ENCODE measurements at regions not wholly inside any gene's neighbourhood (a gene's known extent, or its start where the extent isn't known, plus 50 kb on each side); places are given as distances from the start of the nearest gene placed in this dataset.

DNA sequence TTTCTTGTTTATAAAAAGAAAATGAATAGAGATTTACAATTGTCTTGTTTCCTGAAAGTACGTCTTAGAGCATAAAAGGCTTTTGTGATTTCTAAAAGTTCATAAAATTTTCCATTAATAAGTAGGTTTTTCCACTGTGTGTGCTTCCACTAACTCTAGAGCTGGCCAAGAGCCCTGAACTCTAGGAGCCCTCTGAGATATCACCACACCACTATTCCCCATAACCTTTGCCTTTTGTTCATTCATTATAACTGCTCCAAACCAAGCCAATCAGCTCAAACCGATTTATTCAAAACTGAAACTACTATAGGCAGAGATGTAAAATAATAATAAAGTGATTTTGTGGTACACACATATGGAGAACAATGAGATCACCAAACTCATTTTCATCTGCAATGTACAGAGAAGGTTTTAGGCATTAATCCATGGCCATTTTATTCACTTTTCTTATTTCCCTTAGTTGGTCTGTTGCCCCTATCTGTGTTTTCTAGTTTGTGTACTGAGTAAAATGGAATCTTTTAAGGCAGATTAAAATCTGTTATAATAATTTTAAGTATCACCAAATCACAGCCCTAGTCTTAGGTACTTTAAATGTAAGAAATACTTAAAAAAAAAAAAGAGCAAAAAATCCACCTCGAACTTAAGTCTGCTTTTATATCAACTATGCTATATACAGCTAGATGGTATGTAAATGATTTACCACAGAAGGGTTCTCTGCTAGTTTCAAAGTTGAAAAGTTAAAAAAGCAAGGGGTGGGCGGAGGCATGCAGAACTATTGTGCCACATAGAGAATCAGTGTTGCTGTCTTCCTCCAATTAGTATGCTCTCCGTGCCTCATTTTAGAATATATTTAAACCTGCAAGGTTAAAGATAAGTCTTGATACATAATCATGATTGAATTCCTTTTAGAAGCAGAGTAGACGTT is 311.3 kb downstream of the KLF12 start:
- TF ChIP-seq CTCF (IDR thresholded peaks at IDR 0.05; ENCODE audit: poor library complexity) (no peak), EZH2phosphoT487 (IDR thresholded peaks at IDR 0.05; ENCODE audit: low read depth, severe bottlenecking, unreplicated experiment) (no peak), EZH2 (IDR thresholded peaks at IDR 0.05; ENCODE audit: borderline replicate concordance) (no peak)

Data from hepatocyte (in vitro differentiated cells).